H9 (cell line): ENCODE measurements at regions not wholly inside any gene's neighbourhood (a gene's known extent, or its start where the extent isn't known, plus 50 kb on each side); places are given as distances from the start of the nearest gene placed in this dataset.
A peak's percentile ranks its signal among the peaks of the same experiment; 100 is the strongest.

Experiments used
- DNase-seq: peaks from one replicate; pipeline ENCODE4 v3.0.0-alpha.2; 2017
- H2AFZ ChIP-seq: one replicate; pipeline ENCODE4 v1.6.1; 2013; ENCODE audit warnings: mild to moderate bottlenecking, low read length, control low read depth, moderate library complexity
- H2AK5ac ChIP-seq: 2 replicates; pipeline ENCODE4 v1.6.1; 2013; ENCODE audit warnings: low read length, control low read depth, mixed read lengths; ENCODE audit not compliant: insufficient read length
- H2BK120ac ChIP-seq: one replicate; pipeline ENCODE4 v1.6.1; 2013; ENCODE audit warnings: low read depth, mild to moderate bottlenecking, low read length, control low read depth, inconsistent platforms; ENCODE audit not compliant: poor library complexity, severe bottlenecking
- H2BK12ac ChIP-seq: 2 replicates; pipeline ENCODE4 v1.6.1; 2013; ENCODE audit warnings: low read length, control low read depth, mixed read lengths, low read depth; ENCODE audit not compliant: insufficient read length
- H2BK15ac ChIP-seq: 2 replicates; pipeline ENCODE4 v1.6.1; 2013; ENCODE audit warnings: low read depth, low read length, control low read depth
- H2BK20ac ChIP-seq: one replicate; pipeline ENCODE4 v1.6.1; 2013; ENCODE audit warnings: low read depth, mild to moderate bottlenecking, low read length, control low read depth, inconsistent platforms; ENCODE audit not compliant: poor library complexity, severe bottlenecking
- H2BK5ac ChIP-seq: 2 replicates; pipeline ENCODE4 v1.6.1; 2013; ENCODE audit warnings: low read length, control low read depth, mixed read lengths; ENCODE audit not compliant: insufficient read length
- H3K14ac ChIP-seq: 2 replicates; pipeline ENCODE4 v1.6.1; 2013; ENCODE audit warnings: low read length, control low read depth; ENCODE audit not compliant: insufficient read depth
- H3K18ac ChIP-seq: 2 replicates; pipeline ENCODE4 v1.6.1; 2013; ENCODE audit warnings: low read depth, mild to moderate bottlenecking, mixed read lengths, low read length, control low read depth; ENCODE audit not compliant: insufficient read length
- H3K23ac ChIP-seq: 2 replicates; pipeline ENCODE4 v1.6.1; 2013; ENCODE audit warnings: low read length, control low read depth, mixed read lengths, low read depth; ENCODE audit not compliant: insufficient read length
- H3K23me2 ChIP-seq: 2 replicates; pipeline ENCODE4 v1.6.1; 2013; ENCODE audit warnings: low read depth, mild to moderate bottlenecking, mixed read lengths, low read length, control low read depth; ENCODE audit not compliant: insufficient read length, poor library complexity, severe bottlenecking
- H3K27ac ChIP-seq: 2 replicates; pipeline ENCODE4 v1.5.1; 2013; ENCODE audit warnings: low read length, control low read depth, mixed read lengths, low read depth; ENCODE audit not compliant: insufficient read length
- H3K27me3 ChIP-seq: 2 replicates; pipeline ENCODE4 v1.6.1; 2013; ENCODE audit warnings: low read length, control low read depth, inconsistent platforms; ENCODE audit not compliant: insufficient read depth
- H3K4ac ChIP-seq: 2 replicates; pipeline ENCODE4 v1.6.1; 2013; ENCODE audit warnings: low read depth, mild to moderate bottlenecking, control low read depth, inconsistent platforms, low read length, moderate library complexity
- H3K4me1 ChIP-seq: 2 replicates; pipeline ENCODE4 v1.6.1; 2013; ENCODE audit warnings: low read length, control low read depth, inconsistent platforms; ENCODE audit not compliant: insufficient read depth
- H3K4me2 ChIP-seq: 2 replicates; pipeline ENCODE4 v1.6.1; 2013; ENCODE audit warnings: low read length, control low read depth, mixed read lengths; ENCODE audit not compliant: insufficient read length, insufficient read depth
- H3K56ac ChIP-seq: 2 replicates; pipeline ENCODE4 v1.6.1; 2013; ENCODE audit warnings: low read depth, mild to moderate bottlenecking, mixed read lengths, low read length, control low read depth; ENCODE audit not compliant: insufficient read length
- H3K79me1 ChIP-seq: 2 replicates; pipeline ENCODE4 v1.6.1; 2013; ENCODE audit warnings: low read depth, mild to moderate bottlenecking, moderate library complexity, low read length, control low read depth, inconsistent platforms; ENCODE audit not compliant: insufficient read depth, poor library complexity, severe bottlenecking
- H3K79me2 ChIP-seq: 2 replicates; pipeline ENCODE4 v1.6.1; 2013; ENCODE audit warnings: low read length, control low read depth, inconsistent platforms; ENCODE audit not compliant: insufficient read depth
- H3K9ac ChIP-seq: 2 replicates; pipeline ENCODE4 v1.6.1; 2013; ENCODE audit warnings: low read length, control low read depth, mixed read lengths; ENCODE audit not compliant: insufficient read length; ENCODE audit errors: extremely low read depth
- H3K9me3 ChIP-seq: one replicate; pipeline ENCODE4 v1.6.1; 2013; ENCODE audit warnings: low read depth, low read length, inconsistent platforms; ENCODE audit not compliant: control insufficient read depth
- H3T11ph ChIP-seq: one replicate; pipeline ENCODE4 v1.6.1; 2013; ENCODE audit warnings: mild to moderate bottlenecking, low read length, control low read depth, inconsistent platforms
- H4K20me1 ChIP-seq: one replicate; pipeline ENCODE4 v1.6.1; 2013; ENCODE audit not compliant: control insufficient read depth, insufficient read length, insufficient read depth
- H4K5ac ChIP-seq: 2 replicates; pipeline ENCODE4 v1.6.1; 2013; ENCODE audit warnings: low read depth, mild to moderate bottlenecking, mixed read lengths, low read length, control low read depth; ENCODE audit not compliant: insufficient read length
- H4K8ac ChIP-seq: replicated peaks from 2 replicates; pipeline ENCODE4 v1.6.1; 2013; ENCODE audit warnings: low read length, control low read depth, mixed read lengths, low read depth; ENCODE audit not compliant: insufficient read length
- H4K91ac ChIP-seq: 2 replicates; pipeline ENCODE4 v1.6.1; 2013; ENCODE audit warnings: low read depth, mild to moderate bottlenecking, moderate library complexity, mixed read lengths, low read length, control low read depth; ENCODE audit not compliant: insufficient read length
- H3K27ac Mint-ChIP-seq, 3 experiments: 2 replicates in 2 of 3; 3 replicates in 1 of 3; pipeline ENCODE4 v1.8.0; 2020 to 2021; ENCODE audit warnings: mixed read lengths in 3 of 3, mild to moderate bottlenecking in 1 of 3, moderate library complexity in 1 of 3
- H3K27me3 Mint-ChIP-seq: 2 replicates; pipeline ENCODE4 v1.8.0; 2021; ENCODE audit warnings: low read depth, mild to moderate bottlenecking, moderate library complexity, mixed read lengths
- H3K36me3 Mint-ChIP-seq, 3 experiments: 2 replicates in 2 of 3; 3 replicates in 1 of 3; pipeline ENCODE4 v1.8.0; 2020 to 2021; ENCODE audit warnings: low read depth in 3 of 3, mixed read lengths in 3 of 3; ENCODE audit not compliant: insufficient read depth in 1 of 3
- H3K4me1 Mint-ChIP-seq, 2 experiments: 2 replicates each; pipeline ENCODE4 v1.8.0; 2020; ENCODE audit warnings: mixed read lengths in 2 of 2
- H3K4me3 Mint-ChIP-seq, 2 experiments: 2 replicates in 1 of 2; 3 replicates in 1 of 2; pipeline ENCODE4 v1.8.0; 2020 to 2021; ENCODE audit warnings: mild to moderate bottlenecking in 2 of 2, mixed read lengths in 2 of 2, moderate library complexity in 1 of 2
- H3K9me3 Mint-ChIP-seq, 2 experiments: 2 replicates in 1 of 2; 3 replicates in 1 of 2; pipeline ENCODE4 v1.8.0; 2020; ENCODE audit warnings: mild to moderate bottlenecking in 2 of 2, mixed read lengths in 2 of 2, moderate library complexity in 1 of 2
- CTCF ChIP-seq: fragments of 200-600 bp; sonication (generic); conservative IDR thresholded peaks from 3 replicates; pipeline ENCODE4 v1.8.0; 2021; ENCODE audit warnings: antibody characterized with exemption, mild to moderate bottlenecking
- WGBS: extraction: QIAGEN DNeasy Blood & Tissue Kit; methylation state at CpG from one replicate; pipeline ENCODE4 v1.1.7; 2013; ENCODE audit warnings: missing lambda C conversion rate, low lambda C conversion rate, mixed read lengths; ENCODE audit not compliant: insufficient read length; ENCODE audit errors: extremely low coverage; 5-methylcytosine and 5-hydroxymethylcytosine counted together

GRCh38 chr5:89706731-89707130 lies 702.8 kb downstream of the CETN3 start:
- DNase-seq, result no peak
- Mint-ChIP-seq H3K4me3 (no peak overlapping the region), H3K27ac (peak overlapping the region in 1 of 3 experiments; percentile 9; a peak in 2 of 7 replicates), H3K9me3 (peaks cover 5 to 7% of the 10 kb centered on the region in 2 experiments; a peak in 2 of 5 replicates), H3K4me1 (peaks cover 45 to 46% of the 10 kb centered on the region in 2 experiments), H3K27me3 (no peaks in the 10 kb centered on the region), H3K36me3 (peaks cover 0 to 16% (median 2%) of the 10 kb centered on the region in 3 experiments; a peak in 6 of 7 replicates)
- Histone ChIP-seq H2BK20ac (no peak overlapping the region), H3K9me3 (no peaks in the 10 kb centered on the region), H3T11ph (no peak overlapping the region), H2BK12ac (no peak overlapping the region), H2AFZ (no peak overlapping the region), H4K20me1 (no peaks in the 10 kb centered on the region), H3K27me3 (no peaks in the 10 kb centered on the region), H2AK5ac (no peak overlapping the region), H3K79me2 (no peaks in the 10 kb centered on the region), H3K14ac (no peak overlapping the region), H2BK15ac (no peak overlapping the region), H3K23me2 (no peaks in the 10 kb centered on the region), H3K4me1 (peaks cover 7% of the 10 kb centered on the region; the same call in 1 of the 2 replicates), H4K8ac (no peak overlapping the region), H3K56ac (no peak overlapping the region), H3K4ac (no peak overlapping the region), H2BK5ac (no peak overlapping the region), H3K18ac (no peak overlapping the region), H3K9ac (no peak overlapping the region), H3K79me1 (no peaks in the 10 kb centered on the region), H3K27ac (no peak overlapping the region), H3K4me2 (no peak overlapping the region), H2BK120ac (no peak overlapping the region), H4K91ac (no peak overlapping the region), H3K23ac (no peak overlapping the region), H4K5ac (no peak overlapping the region)
- TF ChIP-seq CTCF, result no peak
- no CpG with 5 or more reads among the region's 1 CpG for WGBS
